Breast epithelium (tissue), 3 donors: ENCODE measurements at regions not wholly inside any gene's neighbourhood (a gene's known extent, or its start where the extent isn't known, plus 50 kb on each side); places are given as distances from the start of the nearest gene placed in this dataset.

Experiments used
- CTCF ChIP-seq, 3 donors: fragments of 450-650 bp; IDR thresholded peaks; one replicate each; pipeline ENCODE4 v1.5.1; 2016 to 2017; ENCODE audit warnings: antibody characterized with exemption in 3 of 3, mild to moderate bottlenecking in 3 of 3, moderate library complexity in 3 of 3
- POLR2A ChIP-seq: fragments of 450-650 bp; IDR thresholded peaks from one replicate; pipeline ENCODE4 v1.6.1; 2016; ENCODE audit warnings: antibody characterized with exemption, mild to moderate bottlenecking, moderate library complexity

- TF ChIP-seq CTCF (IDR thresholded peaks at IDR 0.05), result no peak
- TF ChIP-seq POLR2A, result no peak
These were observed 838.3 kb downstream of the VGLL3 start for GRCh38 chr3:86152620-86153019.
